ENCODE measurements at regions not wholly inside any gene's neighbourhood (a gene's known extent, or its start where the extent isn't known, plus 50 kb on each side); places are given as distances from the start of the nearest gene placed in this dataset.

GRCh38 chr5:58076483-58077257 is 383.2 kb downstream of the PLK2 start:
- no peak for TF ChIP-seq ZFX (IDR thresholded peaks at IDR 0.05; ENCODE audit: borderline replicate concordance)
- TF ChIP-seq, protein P1, sequence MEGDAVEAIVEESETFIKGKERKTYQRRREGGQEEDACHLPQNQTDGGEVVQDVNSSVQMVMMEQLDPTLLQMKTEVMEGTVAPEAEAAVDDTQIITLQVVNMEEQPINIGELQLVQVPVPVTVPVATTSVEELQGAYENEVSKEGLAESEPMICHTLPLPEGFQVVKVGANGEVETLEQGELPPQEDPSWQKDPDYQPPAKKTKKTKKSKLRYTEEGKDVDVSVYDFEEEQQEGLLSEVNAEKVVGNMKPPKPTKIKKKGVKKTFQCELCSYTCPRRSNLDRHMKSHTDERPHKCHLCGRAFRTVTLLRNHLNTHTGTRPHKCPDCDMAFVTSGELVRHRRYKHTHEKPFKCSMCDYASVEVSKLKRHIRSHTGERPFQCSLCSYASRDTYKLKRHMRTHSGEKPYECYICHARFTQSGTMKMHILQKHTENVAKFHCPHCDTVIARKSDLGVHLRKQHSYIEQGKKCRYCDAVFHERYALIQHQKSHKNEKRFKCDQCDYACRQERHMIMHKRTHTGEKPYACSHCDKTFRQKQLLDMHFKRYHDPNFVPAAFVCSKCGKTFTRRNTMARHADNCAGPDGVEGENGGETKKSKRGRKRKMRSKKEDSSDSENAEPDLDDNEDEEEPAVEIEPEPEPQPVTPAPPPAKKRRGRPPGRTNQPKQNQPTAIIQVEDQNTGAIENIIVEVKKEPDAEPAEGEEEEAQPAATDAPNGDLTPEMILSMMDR (IDR thresholded peaks at IDR 0.05) = no peak

DNA sequence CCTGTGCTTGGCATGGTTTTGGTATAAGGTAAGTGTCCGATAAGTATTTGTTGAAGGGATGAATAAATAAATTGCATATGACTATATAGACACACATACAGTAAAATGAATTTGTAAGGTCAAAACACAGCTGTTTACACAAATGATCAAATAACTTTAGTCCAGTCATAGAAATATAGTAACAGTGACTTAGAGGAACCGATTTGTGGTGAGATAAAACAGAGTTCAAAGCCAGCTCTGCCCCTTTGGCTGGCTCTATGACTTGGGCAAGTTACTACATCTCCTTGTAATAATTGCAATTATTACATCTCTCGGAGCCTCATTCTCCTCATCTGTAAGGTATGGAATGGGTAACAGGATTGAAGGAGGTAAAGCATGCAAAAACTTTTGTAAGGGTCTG is 384.0 kb downstream of the PLK2 start:
- no peak overlapping the region for H3K27ac ChIP-seq
- TF ChIP-seq, protein P1 (IDR thresholded peaks at IDR 0.05) = no peak
- no peak for TF ChIP-seq ZFX (IDR thresholded peaks at IDR 0.05; ENCODE audit: borderline replicate concordance)

More at GRCh38 chr5:58076483-58077257, 383.2 kb downstream of the PLK2 start:
- 0 out of 2 replicates have a peak overlapping the region, but pooled peaks have one; percentile 25 for H3K27ac ChIP-seq

DNA sequence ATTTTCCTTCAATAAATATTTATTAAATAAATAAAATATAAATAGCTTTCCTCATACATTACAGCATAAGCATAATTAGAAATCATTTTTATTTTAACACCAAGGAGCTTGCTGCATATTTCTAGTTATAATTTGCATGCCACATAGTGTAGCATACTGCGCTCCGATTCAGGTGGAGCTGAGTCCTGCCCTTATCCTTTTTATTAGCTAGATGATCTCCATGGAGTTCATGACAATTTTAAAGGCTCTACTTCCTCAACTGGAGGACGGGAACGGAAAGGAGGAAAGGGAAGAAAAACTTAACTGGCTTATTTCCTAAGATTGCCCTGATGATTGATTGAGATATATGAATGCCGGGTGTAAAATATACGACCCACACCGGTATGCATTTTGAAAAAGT is 385.2 kb downstream of the PLK2 start:
- H3K27ac ChIP-seq = peak overlapping the region; percentile 33
- TF ChIP-seq, protein P1 (IDR thresholded peaks at IDR 0.05) = no peak
- no peak for TF ChIP-seq ZFX (IDR thresholded peaks at IDR 0.05; ENCODE audit: borderline replicate concordance)

GRCh38 chr5:58074222-58074621 is 385.7 kb downstream of the PLK2 start:
- TF ChIP-seq, protein P1 (IDR thresholded peaks at IDR 0.05) = no peak
- no peak for TF ChIP-seq ZFX (IDR thresholded peaks at IDR 0.05; ENCODE audit: borderline replicate concordance)
- H3K27ac ChIP-seq = peak overlapping the region; percentile 33

GRCh38 chr5:58073243-58073642 is 386.6 kb downstream of the PLK2 start:
- no peak for TF ChIP-seq ZFX (IDR thresholded peaks at IDR 0.05; ENCODE audit: borderline replicate concordance)
- TF ChIP-seq, protein P1 (IDR thresholded peaks at IDR 0.05) = no peak
- H3K27ac ChIP-seq = no peak overlapping the region

- H3K27ac ChIP-seq = no peak overlapping the region
- TF ChIP-seq ZFX (IDR thresholded peaks at IDR 0.05; ENCODE audit: borderline replicate concordance) = no peak
- TF ChIP-seq, protein P1 (IDR thresholded peaks at IDR 0.05) = no peak
These were observed 387.5 kb downstream of the PLK2 start for GRCh38 chr5:58072300-58072965.

- TF ChIP-seq, protein P1 (IDR thresholded peaks at IDR 0.05) = no peak
- TF ChIP-seq ZFX (IDR thresholded peaks at IDR 0.05; ENCODE audit: borderline replicate concordance) = no peak
- no peak overlapping the region for H3K27ac ChIP-seq
These were observed 388.3 kb downstream of the PLK2 start for GRCh38 chr5:58071566-58071965.

Data from 22Rv1 (cell line).